Keratinocyte (primary cell): ENCODE measurements at regions not wholly inside any gene's neighbourhood (a gene's known extent, or its start where the extent isn't known, plus 50 kb on each side); places are given as distances from the start of the nearest gene placed in this dataset.

Experiments
- DNase-seq: peaks from one replicate; pipeline ENCODE4 v3.0.0-alpha.2; 2011; ENCODE audit warnings: low read depth, missing footprints, low spot score
- FAIRE-seq: peaks from 2 replicates; lab custom pipeline; 2011; peaks lifted over from hg19 to GRCh38; lab: Jason Lieb, UNC
- H2AFZ ChIP-seq: 2 replicates; pipeline ENCODE4 v1.6.0; 2012; ENCODE audit warnings: low read length, control low read depth, inconsistent platforms; ENCODE audit not compliant: control insufficient read depth
- H3K27ac ChIP-seq: 2 replicates; pipeline ENCODE4 v1.5.1; 2011; ENCODE audit warnings: low read length; ENCODE audit not compliant: control insufficient read depth, insufficient read depth
- H3K27me3 ChIP-seq: 3 replicates; pipeline ENCODE4 v1.6.0; 2011; ENCODE audit warnings: low read length; ENCODE audit not compliant: control insufficient read depth, insufficient read depth; ENCODE audit errors: extremely low read depth
- H3K36me3 ChIP-seq, 2 experiments: 2 replicates in 1 of 2; 3 replicates in 1 of 2; pipeline ENCODE4 v1.5.1; 2011; ENCODE audit warnings: low read length in 2 of 2, mild to moderate bottlenecking in 1 of 2; ENCODE audit not compliant: control insufficient read depth in 2 of 2, insufficient read depth in 2 of 2; ENCODE audit errors: extremely low read depth in 1 of 2
- H3K4me1 ChIP-seq: 3 replicates; pipeline ENCODE4 v1.5.1; 2011; ENCODE audit warnings: low read length; ENCODE audit not compliant: control insufficient read depth, insufficient read depth; ENCODE audit errors: extremely low read depth
- H3K4me2 ChIP-seq: 3 replicates; pipeline ENCODE4 v1.6.0; 2011; ENCODE audit warnings: low read depth, low read length; ENCODE audit not compliant: control insufficient read depth, insufficient read depth; ENCODE audit errors: extremely low read depth
- H3K4me3 ChIP-seq, 3 experiments: fragments of 200-600 bp in 1 of 3; sonication (generic) in 1 of 3; 2 replicates in 2 of 3; 3 replicates in 1 of 3; pipeline ENCODE4 v1.5.1; 2011 to 2016; ENCODE audit warnings: low read length in 3 of 3, mild to moderate bottlenecking in 3 of 3, control low read depth in 2 of 3, inconsistent platforms in 1 of 3, low read depth in 1 of 3, mixed read lengths in 1 of 3, mixed run types in 1 of 3, moderate library complexity in 1 of 3; ENCODE audit not compliant: control insufficient read depth in 2 of 3, insufficient read depth in 2 of 3; ENCODE audit errors: extremely low read depth in 1 of 3
- H3K79me2 ChIP-seq: 2 replicates; pipeline ENCODE4 v1.6.0; 2012; ENCODE audit warnings: low read length; ENCODE audit not compliant: control insufficient read depth, insufficient read depth
- H3K9ac ChIP-seq: 3 replicates; pipeline ENCODE4 v1.6.0; 2011; ENCODE audit warnings: low read length; ENCODE audit not compliant: control insufficient read depth, insufficient read depth; ENCODE audit errors: extremely low read depth
- H3K9me1 ChIP-seq: 3 replicates; pipeline ENCODE4 v1.6.0; 2011; ENCODE audit warnings: low read length; ENCODE audit not compliant: control insufficient read depth, insufficient read depth; ENCODE audit errors: extremely low read depth
- H3K9me3 ChIP-seq: 2 replicates; pipeline ENCODE4 v1.5.1; 2012; ENCODE audit warnings: low read depth, low read length; ENCODE audit not compliant: control insufficient read depth
- H4K20me1 ChIP-seq: 3 replicates; pipeline ENCODE4 v1.6.0; 2011; ENCODE audit warnings: low read length; ENCODE audit not compliant: control insufficient read depth, insufficient read depth; ENCODE audit errors: extremely low read depth
- CTCF ChIP-seq, 3 experiments: IDR thresholded peaks in 1 of 3; conservative IDR thresholded peaks in 1 of 3; optimal IDR thresholded peaks in 1 of 3; 2 replicates in 2 of 3; 3 replicates in 1 of 3; pipeline versions ENCODE3 to v1.5.1; 2011; ENCODE audit warnings: low read length in 3 of 3, mild to moderate bottlenecking in 3 of 3, moderate library complexity in 2 of 3, control low read depth in 1 of 3, inconsistent platforms in 1 of 3; ENCODE audit not compliant: insufficient read depth in 2 of 3; ENCODE audit errors: extremely low read depth in 1 of 3
- EZH2 ChIP-seq: IDR thresholded peaks from one replicate; pipeline ENCODE4 v1.6.1; 2012; ENCODE audit warnings: inconsistent platforms, mild to moderate bottlenecking, low read length, moderate library complexity
- dilution Hi-C: fragments of 300-500 bp; cut with MboI; formaldehyde crosslinking; loops from one replicate; pipeline ENCODE4 v1.7.0; 2020; ENCODE audit warnings: low sequenced_read_pairs; ENCODE audit not compliant: extremely low pct_ligation_motif_present

GRCh38 chr14:97415907-97416306, 618.7 kb downstream of the VRK1 start:
- H3K9me3 ChIP-seq, result no peaks in the 10 kb centered on the region
- H4K20me1 ChIP-seq, result no peaks in the 10 kb centered on the region
- no peaks in the 10 kb centered on the region for H3K4me1 ChIP-seq
- no peaks in the 10 kb centered on the region for H3K79me2 ChIP-seq
- FAIRE-seq (no peak), DNase-seq (no peak)
- H3K4me2 ChIP-seq, result no peak overlapping the region
- peak overlapping the region; percentile 21 for H2AFZ ChIP-seq
- peaks cover 6% of the 10 kb centered on the region for H3K27me3 ChIP-seq
- dilution Hi-C loops, result no loop called here
- H3K4me3 ChIP-seq, result no peak overlapping the region
- TF ChIP-seq CTCF (optimal IDR thresholded peaks at IDR 0.05 in 1 of 3, IDR thresholded peaks at IDR 0.05 in 1 of 3, conservative IDR thresholded peaks at IDR 0.05 in 1 of 3; ENCODE audit: extremely low read depth in 1 of 3, insufficient read depth in 2 of 3, low read length in 3 of 3) (no peak), EZH2 (no peak)
- no peaks in the 10 kb centered on the region for H3K9me1 ChIP-seq
- H3K9ac ChIP-seq, result no peak overlapping the region
- no peak overlapping the region for H3K27ac ChIP-seq
- no peaks in the 10 kb centered on the region for H3K36me3 ChIP-seq

GRCh38 chr14:97416550-97416949, 619.4 kb downstream of the VRK1 start:
- Histone ChIP-seq H3K4me2 (no peak overlapping the region), H3K4me3 (no peak overlapping the region), H3K9me3 (no peaks in the 10 kb centered on the region), H3K9ac (no peak overlapping the region), H4K20me1 (no peaks in the 10 kb centered on the region), H3K36me3 (no peaks in the 10 kb centered on the region), H3K27me3 (peaks cover 6% of the 10 kb centered on the region), H3K79me2 (no peaks in the 10 kb centered on the region), H3K9me1 (no peaks in the 10 kb centered on the region), H2AFZ (no peak overlapping the region), H3K4me1 (no peaks in the 10 kb centered on the region), H3K27ac (no peak overlapping the region)
- TF ChIP-seq CTCF (optimal IDR thresholded peaks at IDR 0.05 in 1 of 3, IDR thresholded peaks at IDR 0.05 in 1 of 3, conservative IDR thresholded peaks at IDR 0.05 in 1 of 3; ENCODE audit: extremely low read depth in 1 of 3, insufficient read depth in 2 of 3, low read length in 3 of 3) (no peak), EZH2 (no peak)
- DNase-seq (no peak), FAIRE-seq (no peak)
- dilution Hi-C loops, result no loop called here
